PC-9 (cell line): ENCODE measurements at regions not wholly inside any gene's neighbourhood (a gene's known extent, or its start where the extent isn't known, plus 50 kb on each side); places are given as distances from the start of the nearest gene placed in this dataset.

Source experiments
- BruUV-seq: library from RNA; stranded (reverse); fragments of 400-500 nt; replicated peaks from 2 replicates; lab custom pipeline; 2021; lab: Mats Ljungman, UMichigan
- CTCF ChIA-PET: fragments of 300-600 bp; sonication (Branson Sonifier 250); formaldehyde crosslinking; loops from one replicate; lab custom pipeline; 2022; ENCODE audit warnings: antibody characterized with exemption; lab: Charles Lee
- POLR2A ChIA-PET: fragments of 300-600 bp; sonication (Branson Sonifier 250); formaldehyde crosslinking; loops from one replicate; lab custom pipeline; 2022; ENCODE audit warnings: antibody characterized with exemption; ENCODE audit not compliant: unreplicated experiment; lab: Charles Lee
- DNase-seq, 2 experiments: peaks; one replicate each; pipeline versions ENCODE4 v3.0.0 to v3.0.0-alpha.2; 2015 to 2022; ENCODE audit warnings: mixed read lengths in 1 of 2
- H2AFZ ChIP-seq: fragments of 200-600 bp; sonication (generic); 2 replicates; pipeline ENCODE4 v1.8.1; 2017; ENCODE audit warnings: antibody characterized with exemption
- H3F3A ChIP-seq: fragments of 200-600 bp; sonication (generic); 2 replicates; pipeline ENCODE4 v1.8.1; 2017; ENCODE audit warnings: antibody characterized with exemption, mild to moderate bottlenecking, low read depth; ENCODE audit not compliant: insufficient read depth
- H3K27ac ChIP-seq: fragments of 200-600 bp; sonication (generic); 2 replicates; pipeline ENCODE4 v1.6.1; 2016; ENCODE audit warnings: mixed run types
- H3K27me3 ChIP-seq: fragments of 200-600 bp; sonication (generic); 2 replicates; pipeline ENCODE4 v1.6.1; 2016; ENCODE audit warnings: low read depth, mixed run types; ENCODE audit not compliant: insufficient read depth
- H3K36me3 ChIP-seq: fragments of 200-600 bp; sonication (generic); 2 replicates; pipeline ENCODE4 v1.6.1; 2016; ENCODE audit warnings: low read depth, mixed run types
- H3K4me1 ChIP-seq: fragments of 200-600 bp; sonication (generic); replicated peaks from 2 replicates; pipeline ENCODE4 v1.6.1; 2016; ENCODE audit warnings: mixed run types; ENCODE audit not compliant: insufficient read depth
- H3K4me2 ChIP-seq: fragments of 200-600 bp; sonication (generic); 2 replicates; pipeline ENCODE4 v1.6.1; 2017; ENCODE audit warnings: mixed run types
- H3K4me3 ChIP-seq: fragments of 200-600 bp; sonication (generic); 2 replicates; pipeline ENCODE4 v1.6.1; 2016; ENCODE audit warnings: mixed run types
- H3K79me2 ChIP-seq: fragments of 200-600 bp; sonication (generic); 2 replicates; pipeline ENCODE4 v1.6.1; 2017; ENCODE audit warnings: low read depth, mixed run types
- H3K9me2 ChIP-seq: fragments of 200-600 bp; sonication (generic); 2 replicates; pipeline ENCODE4 v1.8.1; 2017; ENCODE audit warnings: mild to moderate bottlenecking; ENCODE audit not compliant: insufficient read depth
- H3K9me3 ChIP-seq: fragments of 200-600 bp; sonication (generic); 2 replicates; pipeline ENCODE4 v1.8.1; 2016; ENCODE audit warnings: low read depth; ENCODE audit not compliant: insufficient read depth
- H4K20me1 ChIP-seq: fragments of 200-600 bp; sonication (generic); 2 replicates; pipeline ENCODE4 v1.8.1; 2017; ENCODE audit not compliant: insufficient read depth
- EZH2 ChIP-seq: fragments of 200-600 bp; sonication (generic); IDR thresholded peaks from 2 replicates; pipeline ENCODE4 v1.8.0; 2017; ENCODE audit warnings: antibody characterized with exemption, low read depth
- intact Hi-C: fragments of 100-400 bp; cut with micrococcal nuclease; formaldehyde crosslinking; loops from one replicate; pipeline ENCODE4 v1.10.0; 2022; ENCODE audit not compliant: unreplicated experiment
- TF ChIP-seq, protein P1 (sequence below): fragments of 200-600 bp; sonication (generic); conservative IDR thresholded peaks from 2 replicates; pipeline ENCODE4 v1.6.1; 2017; ENCODE audit warnings: mixed run types, antibody characterized with exemption, mild to moderate bottlenecking, moderate library complexity

DNA sequence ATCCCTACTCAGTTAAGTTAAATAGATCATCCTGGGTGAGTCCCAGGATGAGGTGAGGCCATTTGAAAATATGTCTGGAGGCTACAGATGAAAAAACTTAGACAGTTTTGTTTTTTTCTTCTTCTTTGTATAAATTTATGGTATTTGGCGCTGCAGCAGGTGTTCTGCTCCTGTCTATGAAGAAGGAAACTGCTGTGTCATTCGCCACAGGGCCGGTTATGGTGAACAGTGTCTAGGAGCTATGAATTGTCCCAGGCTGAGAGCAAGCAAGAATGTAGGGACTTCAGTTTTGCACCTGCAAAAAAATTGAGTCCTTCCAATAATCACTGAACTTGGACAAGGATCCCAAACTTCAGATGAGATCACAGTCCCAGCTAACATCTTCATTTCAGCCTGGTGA lies 674.3 kb upstream of the RGS18 start:
- Histone ChIP-seq H3K4me3 (no peak overlapping the region), H3K27me3 (no peaks in the 10 kb centered on the region), H3K27ac (no peak overlapping the region), H2AFZ (no peak overlapping the region), H3K36me3 (no peaks in the 10 kb centered on the region), H3K79me2 (no peaks in the 10 kb centered on the region), H4K20me1 (no peaks in the 10 kb centered on the region), H3K9me2 (no peaks in the 10 kb centered on the region), H3K4me1 (no peaks in the 10 kb centered on the region), H3K4me2 (no peak overlapping the region), H3K9me3 (no peaks in the 10 kb centered on the region), H3F3A (no peaks in the 10 kb centered on the region)
- no TSS peak for BruUV-seq
- intact Hi-C loops: no loop called here
- no peak for TF ChIP-seq EZH2
- TF ChIP-seq, protein P1, sequence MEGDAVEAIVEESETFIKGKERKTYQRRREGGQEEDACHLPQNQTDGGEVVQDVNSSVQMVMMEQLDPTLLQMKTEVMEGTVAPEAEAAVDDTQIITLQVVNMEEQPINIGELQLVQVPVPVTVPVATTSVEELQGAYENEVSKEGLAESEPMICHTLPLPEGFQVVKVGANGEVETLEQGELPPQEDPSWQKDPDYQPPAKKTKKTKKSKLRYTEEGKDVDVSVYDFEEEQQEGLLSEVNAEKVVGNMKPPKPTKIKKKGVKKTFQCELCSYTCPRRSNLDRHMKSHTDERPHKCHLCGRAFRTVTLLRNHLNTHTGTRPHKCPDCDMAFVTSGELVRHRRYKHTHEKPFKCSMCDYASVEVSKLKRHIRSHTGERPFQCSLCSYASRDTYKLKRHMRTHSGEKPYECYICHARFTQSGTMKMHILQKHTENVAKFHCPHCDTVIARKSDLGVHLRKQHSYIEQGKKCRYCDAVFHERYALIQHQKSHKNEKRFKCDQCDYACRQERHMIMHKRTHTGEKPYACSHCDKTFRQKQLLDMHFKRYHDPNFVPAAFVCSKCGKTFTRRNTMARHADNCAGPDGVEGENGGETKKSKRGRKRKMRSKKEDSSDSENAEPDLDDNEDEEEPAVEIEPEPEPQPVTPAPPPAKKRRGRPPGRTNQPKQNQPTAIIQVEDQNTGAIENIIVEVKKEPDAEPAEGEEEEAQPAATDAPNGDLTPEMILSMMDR: no peak
- ChIA-PET POLR2A (interaction anchor here (0.5 kb wide), 1 partner anchor 72 kb away, joined by 3 read pairs; no protein-coding TSS in a partner anchor), CTCF (no interaction called here)
- DNase-seq: no peak

GRCh38 chr1:191490303-191490702 lies 668.0 kb upstream of the RGS18 start:
- no TSS peak for BruUV-seq
- Histone ChIP-seq H3K27me3 (no peaks in the 10 kb centered on the region), H3K36me3 (no peaks in the 10 kb centered on the region), H3K79me2 (no peaks in the 10 kb centered on the region), H3K4me1 (no peaks in the 10 kb centered on the region), H4K20me1 (no peaks in the 10 kb centered on the region), H3F3A (no peaks in the 10 kb centered on the region), H3K4me3 (no peak overlapping the region), H3K9me2 (peaks cover 4% of the 10 kb centered on the region; the same call in 1 of the 2 replicates), H3K4me2 (no peak overlapping the region), H2AFZ (no peak overlapping the region), H3K27ac (no peak overlapping the region), H3K9me3 (no peaks in the 10 kb centered on the region)
- no peak for DNase-seq
- intact Hi-C loops: no loop called here
- CTCF ChIA-PET: no interaction called here
- POLR2A ChIA-PET: no interaction called here
- TF ChIP-seq, protein P1: no peak
- TF ChIP-seq EZH2: no peak

- Histone ChIP-seq H3K9me2 (peaks cover 3% of the 10 kb centered on the region; the same call in 1 of the 2 replicates), H3K79me2 (no peaks in the 10 kb centered on the region), H3K4me1 (no peaks in the 10 kb centered on the region), H3K27me3 (no peaks in the 10 kb centered on the region), H3K27ac (no peak overlapping the region), H4K20me1 (no peaks in the 10 kb centered on the region), H3K36me3 (no peaks in the 10 kb centered on the region), H3K9me3 (peaks cover 4% of the 10 kb centered on the region; the same call in 1 of the 2 replicates), H3F3A (no peaks in the 10 kb centered on the region), H2AFZ (no peak overlapping the region), H3K4me3 (no peak overlapping the region), H3K4me2 (no peak overlapping the region)
- no peak for TF ChIP-seq EZH2
- TF ChIP-seq, protein P1: no peak
- BruUV-seq: no TSS peak
- ChIA-PET POLR2A (no interaction called here), CTCF (no interaction called here)
- DNase-seq: no peak
- intact Hi-C loops: no loop called here
Measured at GRCh38 chr1:191495040-191495439, 663.2 kb upstream of the RGS18 start.
